ENCODE measurements at regions not wholly inside any gene's neighbourhood (a gene's known extent, or its start where the extent isn't known, plus 50 kb on each side); places are given as distances from the start of the nearest gene placed in this dataset.

DNA sequence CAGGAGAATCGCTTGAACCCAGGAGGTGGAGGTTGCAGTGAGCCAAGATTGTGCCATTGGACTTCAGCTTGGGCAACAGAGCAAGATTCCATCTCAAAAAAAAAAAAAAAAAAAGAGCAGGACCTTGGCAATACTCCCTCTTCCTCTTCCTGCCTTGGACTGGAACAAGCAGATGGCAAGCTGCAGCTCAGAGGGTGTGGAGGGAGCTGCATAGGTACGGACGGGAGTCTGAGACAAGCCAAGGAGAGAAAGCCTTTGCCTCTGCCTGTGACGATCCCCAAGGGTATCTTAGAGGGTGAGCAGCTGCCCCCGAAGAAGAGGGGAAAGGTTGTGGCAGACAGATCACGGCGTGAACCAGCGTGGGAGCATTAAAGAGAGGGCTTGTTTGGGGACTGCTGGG is 109.2 kb downstream of the AIPL1 start:
- peaks cover 2% of the 10 kb centered on the region for H3K27me3 Mint-ChIP-seq (ENCODE audit: low read depth)
- no peak overlapping the region for H3K27ac Mint-ChIP-seq (ENCODE audit: unreplicated experiment)
- H3K9me3 Mint-ChIP-seq: no peaks in the 10 kb centered on the region
- no peak for TF ChIP-seq CTCF (conservative IDR thresholded peaks at IDR 0.05)
- DNase-seq (ENCODE audit: low read depth, low spot score): no peak
- H3K36me3 Mint-ChIP-seq (ENCODE audit: low read depth): no peaks in the 10 kb centered on the region
- H3K4me3 Mint-ChIP-seq: no peak overlapping the region
- no peaks in the 10 kb centered on the region for H3K4me1 Mint-ChIP-seq

- H3K27ac Mint-ChIP-seq (ENCODE audit: unreplicated experiment): no peak overlapping the region
- H3K27me3 Mint-ChIP-seq (ENCODE audit: low read depth): peaks cover 2% of the 10 kb centered on the region
- TF ChIP-seq CTCF (conservative IDR thresholded peaks at IDR 0.05): no peak
- DNase-seq (ENCODE audit: low read depth, low spot score): no peak
- no peaks in the 10 kb centered on the region for H3K4me1 Mint-ChIP-seq
- no peaks in the 10 kb centered on the region for H3K9me3 Mint-ChIP-seq
- H3K4me3 Mint-ChIP-seq: no peak overlapping the region
- H3K36me3 Mint-ChIP-seq (ENCODE audit: low read depth): no peaks in the 10 kb centered on the region
These were observed 109.9 kb downstream of the AIPL1 start for GRCh38 chr17:6325051-6325450.

- Mint-ChIP-seq H3K4me3 (no peak overlapping the region), H3K36me3 (ENCODE audit: low read depth) (no peaks in the 10 kb centered on the region), H3K9me3 (no peaks in the 10 kb centered on the region), H3K4me1 (no peaks in the 10 kb centered on the region), H3K27me3 (ENCODE audit: low read depth) (no peaks in the 10 kb centered on the region), H3K27ac (ENCODE audit: unreplicated experiment) (no peak overlapping the region)
- DNase-seq (ENCODE audit: low read depth, low spot score): no peak
- TF ChIP-seq CTCF (conservative IDR thresholded peaks at IDR 0.05): no peak
These were observed 111.1 kb downstream of the AIPL1 start for GRCh38 chr17:6323626-6324356.

- Mint-ChIP-seq H3K4me3 (no peak overlapping the region), H3K27me3 (ENCODE audit: low read depth) (no peaks in the 10 kb centered on the region), H3K27ac (ENCODE audit: unreplicated experiment) (no peak overlapping the region), H3K9me3 (no peaks in the 10 kb centered on the region), H3K4me1 (no peaks in the 10 kb centered on the region), H3K36me3 (ENCODE audit: low read depth) (no peaks in the 10 kb centered on the region)
- no peak for DNase-seq (ENCODE audit: low read depth, low spot score)
- TF ChIP-seq CTCF (conservative IDR thresholded peaks at IDR 0.05): no peak
These were observed 112.6 kb downstream of the AIPL1 start for GRCh38 chr17:6322316-6322715.

DNA sequence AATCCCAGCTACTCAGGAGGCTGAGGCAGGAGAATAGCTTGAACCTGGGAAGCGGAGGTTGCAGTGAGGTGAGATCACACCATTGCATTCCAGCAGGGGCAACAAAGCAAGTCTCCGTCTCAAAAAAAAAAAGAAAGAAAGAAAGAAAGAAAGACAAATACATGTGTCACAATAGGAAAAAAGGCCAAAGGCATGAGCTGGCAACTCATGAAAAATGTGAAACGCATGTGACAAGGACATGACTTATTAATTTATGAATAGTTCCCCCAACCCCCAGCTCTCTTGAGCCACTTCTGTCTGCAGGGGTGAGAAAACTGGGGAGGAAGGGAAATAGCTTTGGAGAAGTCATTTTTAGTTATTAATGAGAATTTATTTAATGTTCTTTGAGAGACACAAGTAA is 120.6 kb downstream of the AIPL1 start:
- H3K9me3 Mint-ChIP-seq: no peaks in the 10 kb centered on the region
- H3K27me3 Mint-ChIP-seq (ENCODE audit: low read depth): peaks cover 35% of the 10 kb centered on the region
- no peak for DNase-seq (ENCODE audit: low read depth, low spot score)

More for the DNA sequence above, 120.6 kb downstream of the AIPL1 start:
- no peaks in the 10 kb centered on the region for H3K36me3 Mint-ChIP-seq (ENCODE audit: low read depth)
- no peaks in the 10 kb centered on the region for H3K4me1 Mint-ChIP-seq
- H3K27ac Mint-ChIP-seq (ENCODE audit: unreplicated experiment): no peak overlapping the region
- H3K4me3 Mint-ChIP-seq: no peak overlapping the region
- TF ChIP-seq CTCF (conservative IDR thresholded peaks at IDR 0.05): no peak
